ENCODE measurements at regions not wholly inside any gene's neighbourhood (a gene's known extent, or its start where the extent isn't known, plus 50 kb on each side); places are given as distances from the start of the nearest gene placed in this dataset.

DNA sequence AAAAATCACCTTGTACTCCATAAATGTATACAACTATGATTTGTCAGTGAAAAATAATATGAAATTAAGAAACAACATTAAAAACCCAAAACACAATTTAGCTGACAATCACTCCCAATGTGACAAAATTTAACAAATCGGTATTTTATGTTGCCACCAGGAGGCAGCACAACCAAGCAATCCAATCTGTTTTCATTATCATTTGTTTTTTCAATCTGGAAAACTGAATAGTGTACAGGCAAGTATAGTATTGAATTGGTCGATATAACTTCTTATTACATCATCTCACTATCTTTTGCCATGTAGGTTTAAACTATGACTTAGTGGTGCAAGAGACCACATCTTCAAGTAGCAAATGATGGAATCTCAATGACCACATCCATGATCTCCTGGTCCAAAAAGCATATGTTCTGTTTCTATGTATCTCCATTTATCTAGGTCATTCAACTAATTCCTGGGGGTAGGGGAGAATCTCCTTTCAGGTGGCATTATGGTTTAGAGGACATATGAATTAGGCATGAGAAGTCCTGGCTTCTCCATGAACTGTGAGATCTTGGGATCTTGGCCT is 112.9 kb upstream of the AGA start:
- TF ChIP-seq GATA1 (IDR thresholded peaks at IDR 0.05; ENCODE audit: low read depth, low read length) = no peak
- no peak for TF ChIP-seq POLR2A (IDR thresholded peaks at IDR 0.05; ENCODE audit: low read length)
- peak; percentile 6 to 52 for DNase-seq

DNA sequence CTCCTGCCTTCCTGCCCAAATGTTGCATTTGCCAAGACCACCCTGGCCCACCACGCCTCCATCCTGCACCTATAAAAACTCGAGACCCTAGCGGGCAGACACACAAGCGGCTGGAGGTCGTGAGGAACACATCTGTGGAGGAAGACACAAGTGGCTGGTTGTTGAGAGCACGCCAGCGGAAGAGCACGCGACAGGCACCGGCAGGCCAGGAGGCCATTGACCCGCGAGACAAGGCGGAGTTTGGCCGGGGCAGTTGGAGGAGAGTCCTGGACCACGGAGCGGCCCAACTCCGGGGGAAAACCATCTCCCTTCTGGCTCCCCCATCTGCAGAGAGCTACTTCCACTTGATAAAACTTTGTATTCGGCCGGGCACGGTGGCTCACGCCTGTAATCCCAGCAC is 115.2 kb upstream of the AGA start:
- TF ChIP-seq POLR2A (IDR thresholded peaks at IDR 0.05; ENCODE audit: low read length) (no peak), GATA1 (IDR thresholded peaks at IDR 0.05; ENCODE audit: low read depth, low read length) (no peak)
- DNase-seq = no peak

DNA sequence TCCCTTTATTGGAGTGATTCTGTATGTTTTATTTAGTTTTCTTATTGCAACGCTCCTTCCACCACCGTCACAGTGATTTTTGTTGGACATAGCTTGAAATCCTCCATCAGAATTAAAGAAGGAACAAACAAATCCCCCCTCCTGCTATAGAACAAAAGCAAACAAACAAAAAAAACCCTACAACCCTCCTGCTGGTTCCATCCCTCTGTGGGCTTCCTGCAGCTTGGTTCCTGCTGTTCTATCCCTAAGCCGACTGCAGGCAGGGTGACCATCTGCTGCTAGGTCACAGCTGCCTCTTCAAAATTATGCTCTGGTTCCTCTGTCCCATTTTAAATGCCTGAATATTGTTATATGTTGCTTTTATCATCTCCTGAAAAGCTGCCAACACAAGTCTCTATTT is 116.8 kb upstream of the AGA start:
- DNase-seq = no peak
- TF ChIP-seq GATA1 (IDR thresholded peaks at IDR 0.05; ENCODE audit: low read depth, low read length) (no peak), POLR2A (IDR thresholded peaks at IDR 0.05; ENCODE audit: low read length) (no peak)

DNA sequence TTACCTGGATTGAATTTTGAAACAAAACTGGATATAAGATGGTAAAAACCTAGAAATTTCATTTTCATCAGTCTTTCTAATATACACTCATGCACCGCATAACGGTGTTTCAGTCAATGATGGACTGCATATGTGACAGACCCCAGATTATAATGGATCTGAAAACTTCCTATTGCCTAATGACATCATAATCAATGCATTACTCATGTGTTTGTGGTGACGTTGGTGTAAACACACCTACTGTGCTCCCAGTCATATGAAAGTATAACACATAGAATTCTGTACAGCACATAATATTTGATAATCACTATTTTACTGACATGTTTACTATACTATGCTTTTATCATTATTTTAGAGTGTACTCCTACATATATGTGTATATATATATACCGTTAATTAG is 119.9 kb upstream of the AGA start:
- DNase-seq = no peak
- no peak for TF ChIP-seq POLR2A (IDR thresholded peaks at IDR 0.05; ENCODE audit: low read length)
- TF ChIP-seq GATA1 (IDR thresholded peaks at IDR 0.05; ENCODE audit: low read depth, low read length) = no peak

DNA sequence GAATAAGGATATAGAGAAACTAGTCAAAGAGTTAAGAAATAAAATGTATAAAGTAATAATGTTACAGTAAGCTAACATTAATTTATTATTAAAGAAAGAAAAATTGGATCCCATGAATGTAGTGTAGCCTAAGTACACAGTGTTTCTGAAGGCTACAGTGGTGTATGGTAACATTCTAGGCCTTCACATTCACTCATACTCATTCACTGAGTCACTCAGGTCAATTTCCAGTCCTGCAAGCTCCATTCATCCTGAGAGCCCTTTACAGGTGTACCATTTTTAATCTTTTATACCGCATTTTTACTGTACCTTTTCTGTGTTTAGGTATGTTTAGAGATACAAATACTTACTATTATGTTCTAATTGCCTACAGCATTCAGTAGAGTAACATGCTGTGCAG is 120.6 kb upstream of the AGA start:
- no peak for TF ChIP-seq GATA1 (IDR thresholded peaks at IDR 0.05; ENCODE audit: low read depth, low read length)
- no peak for TF ChIP-seq POLR2A (IDR thresholded peaks at IDR 0.05; ENCODE audit: low read length)
- no peak for DNase-seq

DNA sequence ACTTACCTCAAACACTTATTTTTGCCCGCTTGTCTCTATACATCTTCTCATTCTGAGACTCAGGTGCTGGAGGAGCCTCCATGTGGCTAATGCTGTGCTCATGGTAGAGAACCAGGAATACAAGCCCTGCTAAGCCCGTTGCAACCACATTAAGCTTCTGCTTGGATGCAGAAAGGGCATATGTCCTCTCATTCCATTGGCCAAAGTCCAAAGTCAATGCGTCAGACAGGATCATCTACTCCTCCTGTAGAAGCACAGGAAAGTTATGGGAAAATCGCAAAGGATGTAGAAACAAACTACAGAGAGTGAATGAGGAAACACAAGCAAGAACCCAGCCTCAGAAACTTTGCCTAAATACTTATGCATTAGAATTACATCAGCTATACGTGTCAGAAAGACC is 124.5 kb upstream of the AGA start:
- TF ChIP-seq POLR2A (IDR thresholded peaks at IDR 0.05; ENCODE audit: low read length) (no peak), GATA1 (IDR thresholded peaks at IDR 0.05; ENCODE audit: low read depth, low read length) (no peak)
- DNase-seq = no peak

DNA sequence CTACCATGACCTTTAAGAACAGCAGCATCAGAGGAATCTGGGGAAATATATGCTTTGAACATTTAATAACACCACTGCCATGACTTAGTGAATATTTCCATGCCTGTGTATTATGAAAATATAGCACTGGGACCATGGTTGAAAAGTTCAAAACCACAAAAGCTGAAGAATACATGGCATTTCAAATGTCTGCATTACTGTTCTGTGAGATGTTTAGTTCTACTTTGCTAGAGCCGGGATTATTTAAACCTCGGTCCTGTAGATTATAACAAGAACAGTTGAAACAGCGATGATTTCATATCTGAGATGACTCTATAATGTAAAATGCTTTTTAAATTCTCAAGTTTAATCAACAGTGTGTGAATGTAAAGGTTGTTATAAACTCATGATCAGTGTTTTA is 126.7 kb upstream of the AGA start:
- DNase-seq = no peak
- no peak for TF ChIP-seq GATA1 (IDR thresholded peaks at IDR 0.05; ENCODE audit: low read depth, low read length)
- no peak for TF ChIP-seq POLR2A (IDR thresholded peaks at IDR 0.05; ENCODE audit: low read length)

DNA sequence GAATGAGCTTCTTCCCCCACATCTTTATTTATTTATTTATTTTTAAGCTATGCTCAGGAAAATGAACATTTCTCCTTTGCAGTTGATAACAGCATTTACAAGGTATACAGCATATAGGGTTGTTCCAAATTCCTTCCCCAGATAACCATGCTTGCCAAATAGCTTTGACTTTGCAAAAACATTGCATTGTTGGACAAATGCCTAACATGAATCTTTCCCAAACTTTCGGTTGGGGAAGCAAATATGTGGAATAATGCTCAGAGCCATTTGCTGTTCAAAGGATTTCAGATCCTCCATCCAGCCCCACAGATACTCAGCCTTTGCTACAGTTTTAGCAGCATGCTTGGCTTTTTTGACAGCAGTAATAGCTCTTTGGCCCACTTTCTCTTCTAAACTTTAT is 127.2 kb upstream of the AGA start:
- no peak for DNase-seq
- no peak for TF ChIP-seq GATA1 (IDR thresholded peaks at IDR 0.05; ENCODE audit: low read depth, low read length)

DNA sequence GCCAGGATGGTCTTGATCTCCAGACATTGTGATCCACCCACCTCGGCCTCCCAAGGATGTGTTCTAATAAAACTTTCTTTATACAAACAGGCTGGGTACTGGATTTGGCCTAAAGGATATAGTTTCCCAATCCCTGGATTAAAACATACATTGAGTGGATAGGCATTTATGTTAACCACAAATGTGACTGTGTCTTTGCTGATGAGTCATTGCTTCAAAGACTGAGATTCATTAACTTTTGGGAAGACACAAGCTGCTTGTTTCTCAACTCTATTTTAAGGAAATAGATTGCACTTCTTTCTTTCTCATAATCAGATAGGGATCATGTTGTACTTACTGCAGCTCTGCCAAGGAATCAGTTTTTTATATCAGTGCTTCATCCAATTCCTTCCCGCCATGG is 131.3 kb upstream of the AGA start:
- DNase-seq = no peak
- TF ChIP-seq GATA1 (IDR thresholded peaks at IDR 0.05; ENCODE audit: low read depth, low read length) = no peak
- TF ChIP-seq POLR2A (IDR thresholded peaks at IDR 0.05; ENCODE audit: low read length) = no peak

DNA sequence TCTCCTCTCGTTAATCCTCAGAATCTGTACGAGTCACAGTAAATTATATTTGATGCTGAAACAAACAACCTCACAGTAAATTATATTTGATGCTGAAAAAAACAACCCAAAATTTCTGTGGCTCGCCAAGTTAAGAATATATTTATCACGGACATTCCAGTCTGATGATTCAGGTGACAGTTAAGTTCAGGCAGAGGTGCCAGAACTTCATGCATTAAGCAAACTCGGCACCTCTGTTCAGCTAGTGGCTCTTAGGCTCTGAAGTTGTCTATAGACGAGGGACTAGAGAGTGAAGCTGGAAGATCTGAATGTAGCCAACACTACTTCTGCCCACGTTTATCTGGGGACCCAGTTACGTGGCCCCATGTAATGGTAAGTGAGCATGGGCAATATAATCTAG is 132.2 kb upstream of the AGA start:
- TF ChIP-seq POLR2A (IDR thresholded peaks at IDR 0.05; ENCODE audit: low read length) = no peak
- no peak for TF ChIP-seq GATA1 (IDR thresholded peaks at IDR 0.05; ENCODE audit: low read depth, low read length)
- DNase-seq = no peak

DNA sequence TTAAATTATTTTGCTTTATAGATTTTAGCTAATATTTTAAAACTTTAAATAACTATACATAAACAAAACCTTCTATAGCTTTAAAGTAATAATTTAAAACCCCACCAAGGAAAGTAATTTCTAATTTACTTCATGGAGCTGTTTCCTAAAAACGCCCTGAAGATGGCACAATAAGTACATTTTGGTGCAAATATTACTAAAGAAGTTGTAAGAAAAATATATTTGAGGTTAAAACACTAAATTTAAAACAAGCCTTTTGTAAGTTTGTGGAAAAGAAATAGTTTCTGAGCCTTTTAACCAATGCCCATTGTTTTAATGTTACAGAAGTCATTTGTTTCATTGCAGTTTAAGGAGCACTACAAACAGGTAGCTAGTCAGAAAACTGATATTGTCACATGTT is 137.4 kb upstream of the AGA start:
- TF ChIP-seq POLR2A (IDR thresholded peaks at IDR 0.05; ENCODE audit: low read length) (no peak), GATA1 (IDR thresholded peaks at IDR 0.05; ENCODE audit: low read depth, low read length) (no peak)
- DNase-seq = no peak

DNA sequence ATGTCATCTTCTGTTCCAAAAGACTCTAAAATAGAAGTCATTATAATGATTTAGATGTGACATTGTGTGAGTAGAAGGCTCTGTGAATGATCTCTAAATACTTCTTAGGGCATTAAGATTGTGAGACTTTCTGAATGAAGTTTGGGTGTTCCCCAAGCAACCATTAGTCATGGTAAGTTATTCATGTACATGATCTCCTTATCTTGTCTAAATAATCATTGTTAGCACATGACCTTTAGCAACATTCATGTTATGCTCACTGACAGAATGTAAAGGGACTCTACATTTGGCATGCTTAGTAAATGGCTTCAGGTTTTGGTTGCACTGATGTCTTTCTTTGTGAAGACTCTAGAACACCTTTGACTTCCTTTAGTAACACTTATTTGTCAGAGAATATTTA is 140.8 kb upstream of the AGA start:
- TF ChIP-seq GATA1 (IDR thresholded peaks at IDR 0.05; ENCODE audit: low read depth, low read length) (no peak), POLR2A (IDR thresholded peaks at IDR 0.05; ENCODE audit: low read length) (no peak)
- DNase-seq = no peak

DNA sequence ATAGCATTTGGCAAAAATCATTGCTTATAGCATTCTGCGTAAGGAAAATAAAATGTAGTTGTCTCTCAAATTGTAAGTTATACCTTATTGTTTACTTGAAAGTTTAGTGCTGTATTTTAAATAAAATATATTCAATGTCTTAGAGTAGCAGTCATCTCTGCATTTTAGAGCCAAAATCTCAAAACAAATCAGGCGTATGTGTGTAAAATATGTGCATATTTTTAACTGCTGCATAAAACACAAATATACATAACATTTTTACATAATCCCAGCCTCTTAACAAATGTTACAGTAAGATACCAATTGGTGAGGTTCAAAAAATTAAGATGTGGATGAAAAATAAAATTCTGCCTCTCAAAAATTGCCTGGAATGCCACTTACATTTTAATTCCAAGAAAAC is 145.8 kb upstream of the AGA start:
- TF ChIP-seq GATA1 (IDR thresholded peaks at IDR 0.05; ENCODE audit: low read depth, low read length) (no peak), POLR2A (IDR thresholded peaks at IDR 0.05; ENCODE audit: low read length) (no peak)
- DNase-seq = no peak

DNA sequence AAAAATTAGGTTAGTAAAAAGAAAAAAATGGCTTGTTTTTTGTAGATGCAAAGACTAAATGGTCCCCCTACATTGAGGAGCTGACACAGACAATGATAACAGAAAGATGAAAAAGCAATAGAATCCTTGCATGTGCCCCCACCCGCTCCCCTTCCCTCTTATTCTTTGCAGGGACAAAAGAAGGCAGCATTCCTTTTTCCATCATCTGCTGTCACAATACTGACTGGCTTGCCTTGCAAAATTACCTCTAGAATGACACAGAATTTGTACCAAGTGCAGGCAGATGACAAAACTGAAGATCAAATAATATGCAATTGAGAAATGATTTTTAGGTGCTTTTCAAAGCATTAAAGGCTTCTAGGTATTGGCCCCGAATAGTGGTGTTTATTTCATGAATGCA is 153.1 kb upstream of the AGA start:
- TF ChIP-seq GATA1 (IDR thresholded peaks at IDR 0.05; ENCODE audit: low read depth, low read length) (no peak), POLR2A (IDR thresholded peaks at IDR 0.05; ENCODE audit: low read length) (no peak)
- no peak for DNase-seq

DNA sequence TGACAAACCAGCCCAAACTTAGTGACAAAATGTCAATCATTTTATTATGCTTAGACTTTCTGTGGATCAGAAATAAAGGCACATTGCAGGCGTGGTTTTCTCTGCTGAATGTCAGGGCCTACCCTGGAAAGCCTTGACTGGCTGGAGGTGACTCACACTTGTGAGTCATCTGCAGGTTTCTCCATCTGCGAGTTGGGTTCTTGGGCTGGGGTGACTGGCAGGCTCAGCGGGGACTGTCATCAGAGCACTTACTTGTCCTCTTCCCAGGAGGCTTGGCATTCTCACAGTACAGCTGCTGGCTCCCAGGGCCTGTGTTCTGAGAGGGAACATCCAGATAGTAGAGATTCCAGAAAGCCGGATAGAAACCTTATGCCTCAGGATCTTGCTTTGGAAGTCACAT is 153.8 kb upstream of the AGA start:
- DNase-seq = peak in 1 of 2 experiments; percentile 10
- TF ChIP-seq POLR2A (IDR thresholded peaks at IDR 0.05; ENCODE audit: low read length) (no peak), GATA1 (IDR thresholded peaks at IDR 0.05; ENCODE audit: low read depth, low read length) (no peak)

DNA sequence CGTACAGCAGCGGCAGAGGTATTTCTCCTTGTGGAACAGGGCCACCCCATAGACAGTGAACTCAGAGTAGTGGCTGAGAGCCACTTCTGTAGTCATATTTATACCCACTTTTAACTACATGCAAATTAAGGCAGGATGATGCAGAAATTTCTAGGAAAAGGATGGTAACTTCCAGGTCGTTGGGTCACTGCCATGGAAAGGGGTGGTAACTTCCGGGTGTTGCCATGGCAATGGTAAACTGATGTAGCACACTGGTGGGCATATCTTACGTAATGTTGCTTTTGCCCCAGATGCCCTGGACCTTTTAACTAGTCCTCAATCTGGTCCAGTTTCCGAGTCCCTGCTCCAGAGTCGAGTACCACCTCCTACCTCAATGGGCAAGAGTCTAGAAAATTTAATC is 154.8 kb upstream of the AGA start:
- DNase-seq = no peak
- TF ChIP-seq POLR2A (IDR thresholded peaks at IDR 0.05; ENCODE audit: low read length) (no peak), GATA1 (IDR thresholded peaks at IDR 0.05; ENCODE audit: low read depth, low read length) (no peak)

Measured in erythroblast (primary cell).